Neural progenitor cell (in vitro differentiated cells): ENCODE measurements at regions not wholly inside any gene's neighbourhood (a gene's known extent, or its start where the extent isn't known, plus 50 kb on each side); places are given as distances from the start of the nearest gene placed in this dataset.

Experiments
- DNase-seq: peaks from one replicate; pipeline ENCODE4 v3.0.0-alpha.2; 2016; ENCODE audit warnings: low spot score
- H2AFZ ChIP-seq: fragments of 200-600 bp; sonication (generic); replicated peaks from 2 replicates; pipeline ENCODE4 v1.6.1; 2016; ENCODE audit warnings: antibody characterized with exemption
- H3F3A ChIP-seq: fragments of 200-600 bp; sonication (generic); 2 replicates; pipeline ENCODE4 v1.6.1; 2016; ENCODE audit warnings: antibody characterized with exemption, low read depth
- H3K27ac ChIP-seq: fragments of 200-600 bp; sonication (generic); 2 replicates; pipeline ENCODE4 v1.5.1; 2016; ENCODE audit warnings: mild to moderate bottlenecking
- H3K27me3 ChIP-seq: fragments of 200-600 bp; sonication (generic); 2 replicates; pipeline ENCODE4 v1.6.1; 2016; ENCODE audit warnings: mild to moderate bottlenecking, moderate library complexity
- H3K36me3 ChIP-seq: fragments of 200-600 bp; sonication (generic); 2 replicates; pipeline ENCODE4 v1.5.1; 2016
- H3K4me1 ChIP-seq: fragments of 200-600 bp; sonication (generic); 2 replicates; pipeline ENCODE4 v1.6.1; 2016; ENCODE audit warnings: mixed run types
- H3K4me2 ChIP-seq: fragments of 200-600 bp; sonication (generic); 2 replicates; pipeline ENCODE4 v1.6.1; 2016
- H3K4me3 ChIP-seq: fragments of 200-600 bp; sonication (generic); 2 replicates; pipeline ENCODE4 v1.5.1; 2016
- H3K79me2 ChIP-seq: fragments of 200-600 bp; sonication (generic); 2 replicates; pipeline ENCODE4 v1.6.1; 2016; ENCODE audit warnings: low read depth
- H3K9ac ChIP-seq: fragments of 200-600 bp; sonication (generic); 2 replicates; pipeline ENCODE4 v1.6.1; 2016
- H3K9me3 ChIP-seq: fragments of 200-600 bp; sonication (generic); 2 replicates; pipeline ENCODE4 v1.5.1; 2016; ENCODE audit warnings: low read depth
- H4K20me1 ChIP-seq: fragments of 200-600 bp; sonication (generic); 2 replicates; pipeline ENCODE4 v1.6.1; 2016; ENCODE audit warnings: low read depth
- H3K27ac Mint-ChIP-seq: 3 replicates; pipeline ENCODE4 v1.8.0; 2021; ENCODE audit warnings: mixed read lengths
- H3K27me3 Mint-ChIP-seq: 2 replicates; pipeline ENCODE4 v1.8.0; 2022; ENCODE audit warnings: low read depth, mild to moderate bottlenecking, inconsistent platforms, moderate library complexity, mixed read lengths; ENCODE audit not compliant: insufficient read depth
- H3K36me3 Mint-ChIP-seq: 3 replicates; pipeline ENCODE4 v1.8.0; 2021; ENCODE audit warnings: mixed read lengths
- H3K4me1 Mint-ChIP-seq: 3 replicates; pipeline ENCODE4 v1.8.0; 2021; ENCODE audit warnings: mixed read lengths
- H3K4me3 Mint-ChIP-seq: 3 replicates; pipeline ENCODE4 v1.8.0; 2021; ENCODE audit warnings: mild to moderate bottlenecking, moderate library complexity, mixed read lengths
- H3K9me3 Mint-ChIP-seq: 3 replicates; pipeline ENCODE4 v1.8.0; 2020; ENCODE audit warnings: mixed read lengths
- CTCF ChIP-seq: fragments of 200-600 bp; sonication (generic); IDR thresholded peaks from 2 replicates; pipeline ENCODE4 v1.5.1; 2017; ENCODE audit warnings: antibody characterized with exemption, mild to moderate bottlenecking
- EZH2 ChIP-seq: fragments of 200-600 bp; sonication (generic); IDR thresholded peaks from 2 replicates; pipeline ENCODE4 v1.6.1; 2017; ENCODE audit warnings: antibody characterized with exemption, mild to moderate bottlenecking, moderate library complexity
- EZH2phosphoT487 ChIP-seq: fragments of 200-600 bp; sonication (generic); IDR thresholded peaks from 2 replicates; pipeline ENCODE4 v1.6.1; 2017; ENCODE audit warnings: antibody characterized with exemption

GRCh38 chr1:232897949-232898465, 52.4 kb upstream of the NTPCR start:
- no peak for TF ChIP-seq CTCF
- TF ChIP-seq EZH2phosphoT487, result no peak
- no peak for TF ChIP-seq EZH2
- Histone ChIP-seq H3K36me3 (no peaks in the 10 kb centered on the region), H3K9me3 (no peaks in the 10 kb centered on the region), H2AFZ (no peak overlapping the region), H3K4me1 (peaks cover 10% of the 10 kb centered on the region), H3F3A (no peaks in the 10 kb centered on the region), H3K27ac (no peak overlapping the region), H3K4me3 (no peak overlapping the region), H3K27me3 (no peaks in the 10 kb centered on the region), H3K4me2 (no peak overlapping the region), H4K20me1 (no peaks in the 10 kb centered on the region), H3K79me2 (no peaks in the 10 kb centered on the region), H3K9ac (no peak overlapping the region)
- DNase-seq, result no peak
- Mint-ChIP-seq H3K36me3 (peaks cover 6% of the 10 kb centered on the region), H3K4me3 (no peak overlapping the region), H3K4me1 (peaks cover 22% of the 10 kb centered on the region), H3K27ac (no peak overlapping the region), H3K9me3 (peaks cover 14% of the 10 kb centered on the region), H3K27me3 (peaks cover 2% of the 10 kb centered on the region)

- DNase-seq, result no peak
- H3K9me3 ChIP-seq, result no peaks in the 10 kb centered on the region
- Mint-ChIP-seq H3K27ac (no peak overlapping the region), H3K36me3 (peaks cover 1% of the 10 kb centered on the region), H3K9me3 (peaks cover 8% of the 10 kb centered on the region), H3K27me3 (peaks cover 2% of the 10 kb centered on the region), H3K4me1 (peaks cover 20% of the 10 kb centered on the region), H3K4me3 (no peak overlapping the region)
- H3K27me3 ChIP-seq, result no peaks in the 10 kb centered on the region
- peaks cover 10% of the 10 kb centered on the region for H3K4me1 ChIP-seq
- H3K27ac ChIP-seq, result no peak overlapping the region
- no peak overlapping the region for H3K9ac ChIP-seq
- H2AFZ ChIP-seq, result no peak overlapping the region
- H3F3A ChIP-seq, result no peaks in the 10 kb centered on the region
- H4K20me1 ChIP-seq, result no peaks in the 10 kb centered on the region
- H3K4me3 ChIP-seq, result no peak overlapping the region
- H3K79me2 ChIP-seq, result no peaks in the 10 kb centered on the region
- H3K4me2 ChIP-seq, result no peak overlapping the region
- H3K36me3 ChIP-seq, result no peaks in the 10 kb centered on the region
- TF ChIP-seq CTCF, result no peak
- TF ChIP-seq EZH2phosphoT487, result no peak
- no peak for TF ChIP-seq EZH2
Measured at GRCh38 chr1:232899268-232899667, 51.1 kb upstream of the NTPCR start.

- no peak overlapping the region for H3K4me2 ChIP-seq
- no peak overlapping the region for H3K27ac Mint-ChIP-seq
Measured at GRCh38 chr1:232899839-232900238, 50.6 kb upstream of the NTPCR start.

More at GRCh38 chr1:232899839-232900238, 50.6 kb upstream of the NTPCR start:
- H3K4me3 Mint-ChIP-seq, result no peak overlapping the region
- H2AFZ ChIP-seq, result no peak overlapping the region
- H4K20me1 ChIP-seq, result no peaks in the 10 kb centered on the region
- DNase-seq, result no peak
- no peaks in the 10 kb centered on the region for H3K36me3 ChIP-seq
- H3K9me3 Mint-ChIP-seq, result peaks cover 5% of the 10 kb centered on the region
- no peak overlapping the region for H3K4me3 ChIP-seq
- no peaks in the 10 kb centered on the region for H3K9me3 ChIP-seq
- H3F3A ChIP-seq, result no peaks in the 10 kb centered on the region
- H3K27me3 Mint-ChIP-seq, result peaks cover 2% of the 10 kb centered on the region
- TF ChIP-seq EZH2phosphoT487 (no peak), EZH2 (no peak), CTCF (no peak)
- peaks cover 10% of the 10 kb centered on the region for H3K4me1 ChIP-seq
- H3K9ac ChIP-seq, result no peak overlapping the region
- peaks cover 1% of the 10 kb centered on the region for H3K36me3 Mint-ChIP-seq
- no peak overlapping the region for H3K27ac ChIP-seq
- H3K79me2 ChIP-seq, result no peaks in the 10 kb centered on the region
- peaks cover 25% of the 10 kb centered on the region for H3K4me1 Mint-ChIP-seq
- H3K27me3 ChIP-seq, result no peaks in the 10 kb centered on the region
